IMR-90 (cell line): ENCODE measurements at regions not wholly inside any gene's neighbourhood (a gene's known extent, or its start where the extent isn't known, plus 50 kb on each side); places are given as distances from the start of the nearest gene placed in this dataset.

Source experiments
- ATAC-seq: fragments of 200-7000 bp; cut with Tn5 transposase; 2 replicates; pipeline ENCODE4 v1.9.1; 2020; ENCODE audit warnings: low read depth, mild to moderate bottlenecking, moderate library complexity
- BruUV-seq: library from RNA; stranded (reverse); fragments of 400-500 nt; replicated peaks from 2 replicates; lab custom pipeline; 2021; lab: Mats Ljungman, UMichigan
- CTCF ChIA-PET: fragments of 300-600 bp; formaldehyde crosslinking; extraction: SDS; loops from one replicate; lab custom pipeline; 2021; ENCODE audit warnings: antibody characterized with exemption; lab: Yijun Ruan, JAX
- POLR2A ChIA-PET: fragments of 300-600 bp; sonication (Branson Sonifier 250); formaldehyde crosslinking; loops from one replicate; lab custom pipeline; 2022; ENCODE audit warnings: antibody characterized with exemption; ENCODE audit not compliant: unreplicated experiment; lab: Charles Lee
- DNase-seq: peaks from one replicate; pipeline ENCODE4 v3.0.0; 2013
- H2AFZ ChIP-seq: replicated peaks from 2 replicates; pipeline ENCODE3; 2013; ENCODE audit warnings: low read length, mild to moderate bottlenecking; ENCODE audit not compliant: poor library complexity
- H2AK5ac ChIP-seq: 2 replicates; pipeline ENCODE4 v1.6.1; 2013; ENCODE audit warnings: low read depth, low read length, inconsistent platforms
- H2AK9ac ChIP-seq: replicated peaks from 2 replicates; pipeline ENCODE3; 2013; ENCODE audit warnings: mild to moderate bottlenecking, low read depth, low read length, moderate library complexity; ENCODE audit not compliant: poor library complexity
- H2BK120ac ChIP-seq: 2 replicates; pipeline ENCODE4 v1.6.1; 2013; ENCODE audit warnings: low read depth, low read length, inconsistent platforms
- H2BK15ac ChIP-seq: 3 replicates; pipeline ENCODE4 v1.6.1; 2013; ENCODE audit warnings: low read depth, low read length, inconsistent platforms
- H2BK20ac ChIP-seq: 2 replicates; pipeline ENCODE4 v1.6.1; 2013; ENCODE audit warnings: low read depth, mild to moderate bottlenecking, inconsistent platforms, low read length, moderate library complexity
- H2BK5ac ChIP-seq: 2 replicates; pipeline ENCODE4 v1.6.1; 2013; ENCODE audit warnings: mild to moderate bottlenecking, low read depth, low read length, inconsistent platforms; ENCODE audit not compliant: poor library complexity, severe bottlenecking
- H3K14ac ChIP-seq: replicated peaks from 2 replicates; pipeline ENCODE4 v1.6.1; 2013; ENCODE audit warnings: low read depth, low read length, inconsistent platforms
- H3K18ac ChIP-seq: 2 replicates; pipeline ENCODE4 v1.6.1; 2013; ENCODE audit warnings: low read depth, low read length, control low read depth
- H3K23ac ChIP-seq: 2 replicates; pipeline ENCODE4 v1.6.1; 2013; ENCODE audit warnings: low read depth, low read length, inconsistent platforms
- H3K27ac ChIP-seq: 2 replicates; pipeline ENCODE4 v1.5.1; 2013; ENCODE audit warnings: mild to moderate bottlenecking, control low read depth, low read length; ENCODE audit not compliant: insufficient read depth
- H3K27me3 ChIP-seq: 2 replicates; pipeline ENCODE4 v1.6.1; 2013; ENCODE audit warnings: low read length; ENCODE audit not compliant: control insufficient read depth, insufficient read depth
- H3K36me3 ChIP-seq: 2 replicates; pipeline ENCODE4 v1.6.1; 2013; ENCODE audit warnings: low read length, mixed read lengths; ENCODE audit not compliant: control insufficient read depth, insufficient read depth
- H3K4ac ChIP-seq: 2 replicates; pipeline ENCODE4 v1.6.1; 2013; ENCODE audit warnings: low read depth, low read length, inconsistent platforms
- H3K4me1 ChIP-seq: 2 replicates; pipeline ENCODE4 v1.6.1; 2013; ENCODE audit warnings: low read length, mixed read lengths; ENCODE audit not compliant: control insufficient read depth, insufficient read depth
- H3K4me2 ChIP-seq: 2 replicates; pipeline ENCODE4 v1.6.1; 2013; ENCODE audit warnings: low read depth, mild to moderate bottlenecking, control low read depth, low read length, moderate library complexity
- H3K4me3 ChIP-seq: 2 replicates; pipeline ENCODE4 v1.5.1; 2013; ENCODE audit warnings: low read depth, mild to moderate bottlenecking, control low read depth, low read length, moderate library complexity; ENCODE audit not compliant: insufficient read depth
- H3K56ac ChIP-seq: 2 replicates; pipeline ENCODE4 v1.6.1; 2013; ENCODE audit warnings: low read length, inconsistent platforms; ENCODE audit not compliant: insufficient read depth; ENCODE audit errors: extremely low read depth
- H3K79me1 ChIP-seq, 2 experiments: 2 replicates each; pipeline ENCODE4 v1.6.1; 2013; ENCODE audit warnings: low read length in 2 of 2, inconsistent platforms in 1 of 2, low read depth in 1 of 2
- H3K9ac ChIP-seq: 2 replicates; pipeline ENCODE4 v1.6.1; 2013; ENCODE audit warnings: low read depth, low read length, control low read depth
- H3K9me1 ChIP-seq: 2 replicates; pipeline ENCODE4 v1.6.1; 2013; ENCODE audit warnings: low read length, inconsistent platforms; ENCODE audit not compliant: insufficient read depth
- H3K9me3 ChIP-seq: 2 replicates; pipeline ENCODE4 v1.6.1; 2013; ENCODE audit warnings: low read length; ENCODE audit not compliant: control insufficient read depth, insufficient read depth
- H4K20me1 ChIP-seq: 2 replicates; pipeline ENCODE4 v1.6.1; 2013; ENCODE audit warnings: low read length, inconsistent platforms; ENCODE audit not compliant: insufficient read depth
- H4K5ac ChIP-seq: 2 replicates; pipeline ENCODE4 v1.6.1; 2013; ENCODE audit warnings: mild to moderate bottlenecking, low read depth, low read length, control low read depth
- H4K8ac ChIP-seq, 2 experiments: 2 replicates each; pipeline ENCODE4 v1.6.1; 2013; ENCODE audit warnings: low read depth in 2 of 2, low read length in 2 of 2, control low read depth in 1 of 2, inconsistent platforms in 1 of 2
- H4K91ac ChIP-seq: 2 replicates; pipeline ENCODE4 v1.6.1; 2013; ENCODE audit warnings: low read depth, low read length, inconsistent platforms; ENCODE audit not compliant: insufficient read depth
- BHLHE40 ChIP-seq: fragments of 150-350 bp; IDR thresholded peaks from 2 replicates; pipeline ENCODE4 v1.6.1; 2016; ENCODE audit warnings: mild to moderate bottlenecking, low read depth, low read length
- CEBPB ChIP-seq: IDR thresholded peaks from 2 replicates; pipeline ENCODE4 v1.6.1; 2012; ENCODE audit warnings: low read depth, low read length, improper control_type of control experiment
- CHD1 ChIP-seq: IDR thresholded peaks from 2 replicates; pipeline ENCODE4 v1.6.1; 2012; ENCODE audit warnings: low read depth, low read length, improper control_type of control experiment
- CTCF ChIP-seq: conservative IDR thresholded peaks from 2 replicates; pipeline ENCODE4 v1.5.1; 2012; ENCODE audit warnings: mild to moderate bottlenecking, low read depth, low read length, improper control_type of control experiment
- FOS ChIP-seq: fragments of 150-350 bp; IDR thresholded peaks from 2 replicates; pipeline ENCODE4 v1.6.1; 2016; ENCODE audit warnings: low read depth, low read length
- MAFK ChIP-seq: IDR thresholded peaks from 2 replicates; pipeline ENCODE4 v1.6.1; 2012; ENCODE audit warnings: low read depth, low read length, improper control_type of control experiment
- MAZ ChIP-seq: IDR thresholded peaks from 2 replicates; pipeline ENCODE4 v1.6.1; 2012; ENCODE audit warnings: low read depth, mild to moderate bottlenecking, low read length, improper control_type of control experiment, moderate library complexity, borderline replicate concordance
- MXI1 ChIP-seq: IDR thresholded peaks from 2 replicates; pipeline ENCODE4 v1.6.1; 2012; ENCODE audit warnings: low read depth, mild to moderate bottlenecking, low read length, moderate library complexity, borderline replicate concordance
- NFE2L2 ChIP-seq: fragments of 150-350 bp; IDR thresholded peaks from 2 replicates; pipeline ENCODE4 v1.6.1; 2016; ENCODE audit warnings: low read depth, mild to moderate bottlenecking, low read length
- POLR2A ChIP-seq: IDR thresholded peaks from 2 replicates; pipeline ENCODE4 v1.6.1; 2012; ENCODE audit warnings: mild to moderate bottlenecking, low read depth, low read length
- RAD21 ChIP-seq: IDR thresholded peaks from 2 replicates; pipeline ENCODE4 v1.6.1; 2012; ENCODE audit warnings: low read length, improper control_type of control experiment
- RCOR1 ChIP-seq: IDR thresholded peaks from 2 replicates; pipeline ENCODE4 v1.6.1; 2012; ENCODE audit warnings: mild to moderate bottlenecking, low read length, improper control_type of control experiment; ENCODE audit not compliant: insufficient replicate concordance
- RFX5 ChIP-seq: IDR thresholded peaks from 2 replicates; pipeline ENCODE4 v1.8.0; 2012; ENCODE audit warnings: low read depth, mild to moderate bottlenecking, low read length, moderate library complexity
- SMC3 ChIP-seq: fragments of 150-350 bp; IDR thresholded peaks from 2 replicates; pipeline ENCODE4 v1.6.1; 2016; ENCODE audit warnings: low read depth, mild to moderate bottlenecking, antibody characterized with exemption, low read length, moderate library complexity
- WGBS, 2 experiments: methylation state at CpG; one replicate each; pipeline versions ENCODE4 v1.1.5 to v1.1.7; 2013; ENCODE audit warnings: missing lambda C conversion rate in 2 of 2; ENCODE audit not compliant: insufficient read length in 1 of 2; ENCODE audit errors: extremely low coverage in 2 of 2; 5-methylcytosine and 5-hydroxymethylcytosine counted together
- dilution Hi-C: fragments of 300-500 bp; cut with HindIII; formaldehyde crosslinking; loops from one replicate; pipeline ENCODE4 v1.14.3; 2018; ENCODE audit warnings: low sequenced_read_pairs; ENCODE audit not compliant: unreplicated experiment
- in situ Hi-C: fragments of 300-500 bp; cut with MboI; formaldehyde crosslinking; loops from 3 replicates; pipeline ENCODE4 v1.14.3; 2019; ENCODE audit warnings: low sequenced_read_pairs, inconsistent platforms, mixed read lengths
- intact Hi-C: fragments of 100-400 bp; cut with micrococcal nuclease; formaldehyde crosslinking; loops from 2 replicates; pipeline ENCODE4 v1.10.0; 2022
- TF ChIP-seq, protein P1 (sequence below): fragments of 150-350 bp; IDR thresholded peaks from 2 replicates; pipeline ENCODE4 v1.6.1; 2016; ENCODE audit warnings: low read depth, mild to moderate bottlenecking, low read length, moderate library complexity, borderline replicate concordance
- TF ChIP-seq, protein P2 (sequence below): fragments of 150-350 bp; IDR thresholded peaks from 2 replicates; pipeline ENCODE4 v1.6.1; 2017; ENCODE audit warnings: mild to moderate bottlenecking, antibody characterized with exemption, low read length, low read depth

DNA sequence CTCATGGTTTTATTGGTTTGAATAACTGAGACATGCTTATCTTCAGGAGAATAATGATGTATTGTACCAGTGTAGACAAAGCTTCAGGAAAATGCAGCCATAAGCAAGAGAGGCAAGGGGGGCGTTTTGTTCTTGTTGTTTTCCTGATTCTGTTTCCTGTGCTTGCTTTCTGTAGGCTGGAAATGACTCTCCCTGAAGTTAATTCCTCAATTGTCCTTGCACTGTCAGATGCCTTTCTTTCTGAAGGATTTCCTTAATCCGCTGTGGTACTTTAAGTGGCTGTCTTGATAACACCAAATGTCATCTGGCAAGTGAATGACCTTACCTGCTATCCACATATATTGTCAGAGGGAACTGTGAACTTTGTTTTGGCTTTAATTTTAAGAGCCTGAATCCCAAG is 220.0 kb downstream of the NEDD1 start:
- Histone ChIP-seq H3K23ac (no peak overlapping the region), H3K27me3 (no peaks in the 10 kb centered on the region), H2AK5ac (no peak overlapping the region), H3K56ac (no peak overlapping the region), H3K4me2 (no peak overlapping the region), H4K20me1 (no peaks in the 10 kb centered on the region), H3K4me1 (no peaks in the 10 kb centered on the region), H2AK9ac (no peak overlapping the region), H4K91ac (no peak overlapping the region), H4K5ac (no peak overlapping the region), H3K4me3 (no peak overlapping the region), H3K27ac (no peak overlapping the region), H3K14ac (no peak overlapping the region), H3K9me3 (peaks cover 4% of the 10 kb centered on the region; the same call in 1 of the 2 replicates), H3K9me1 (no peaks in the 10 kb centered on the region), H2BK5ac (no peak overlapping the region), H2AFZ (no peak overlapping the region), H2BK15ac (no peak overlapping the region), H2BK20ac (no peak overlapping the region), H3K9ac (no peak overlapping the region), H4K8ac (no peak overlapping the region), H3K36me3 (no peaks in the 10 kb centered on the region), H3K79me1 (no peaks in the 10 kb centered on the region), H2BK120ac (no peak overlapping the region), H3K18ac (no peak overlapping the region), H3K4ac (no peak overlapping the region)
- dilution Hi-C loops (no loop called here), in situ Hi-C loops (no loop called here), intact Hi-C loops (no loop called here)
- DNase-seq (no peak), ATAC-seq (no peak)
- ChIA-PET POLR2A (no interaction called here), CTCF (no interaction called here)
- BruUV-seq = no TSS peak
- TF ChIP-seq FOS (no peak), CEBPB (no peak), MAFK (no peak), RAD21 (no peak), POLR2A (no peak), CHD1 (no peak), BHLHE40 (no peak), RCOR1 (no peak), MXI1 (no peak), SMC3 (no peak), MAZ (no peak), NFE2L2 (no peak), CTCF (no peak), RFX5 (no peak)
- TF ChIP-seq, protein P1, sequence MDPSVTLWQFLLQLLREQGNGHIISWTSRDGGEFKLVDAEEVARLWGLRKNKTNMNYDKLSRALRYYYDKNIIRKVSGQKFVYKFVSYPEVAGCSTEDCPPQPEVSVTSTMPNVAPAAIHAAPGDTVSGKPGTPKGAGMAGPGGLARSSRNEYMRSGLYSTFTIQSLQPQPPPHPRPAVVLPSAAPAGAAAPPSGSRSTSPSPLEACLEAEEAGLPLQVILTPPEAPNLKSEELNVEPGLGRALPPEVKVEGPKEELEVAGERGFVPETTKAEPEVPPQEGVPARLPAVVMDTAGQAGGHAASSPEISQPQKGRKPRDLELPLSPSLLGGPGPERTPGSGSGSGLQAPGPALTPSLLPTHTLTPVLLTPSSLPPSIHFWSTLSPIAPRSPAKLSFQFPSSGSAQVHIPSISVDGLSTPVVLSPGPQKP = no peak
- TF ChIP-seq, protein P2, sequence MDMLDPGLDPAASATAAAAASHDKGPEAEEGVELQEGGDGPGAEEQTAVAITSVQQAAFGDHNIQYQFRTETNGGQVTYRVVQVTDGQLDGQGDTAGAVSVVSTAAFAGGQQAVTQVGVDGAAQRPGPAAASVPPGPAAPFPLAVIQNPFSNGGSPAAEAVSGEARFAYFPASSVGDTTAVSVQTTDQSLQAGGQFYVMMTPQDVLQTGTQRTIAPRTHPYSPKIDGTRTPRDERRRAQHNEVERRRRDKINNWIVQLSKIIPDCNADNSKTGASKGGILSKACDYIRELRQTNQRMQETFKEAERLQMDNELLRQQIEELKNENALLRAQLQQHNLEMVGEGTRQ = no peak
- WGBS, 2 experiments = no CpG with 5 or more reads among the region's 2 CpGs
